NCI-H1694 treated with DMSO at 0.1 percent for 48 hours (cell line): ENCODE measurements at regions not wholly inside any gene's neighbourhood (a gene's known extent, or its start where the extent isn't known, plus 50 kb on each side); places are given as distances from the start of the nearest gene placed in this dataset.

ENCODE experiments used
- DNase-seq: peaks from one replicate; lab custom pipeline; 2025; lab: John Stamatoyannopoulos, UW

GRCh38 chr1:229822026-229822425, 196.0 kb downstream of the URB2 start:
- DNase-seq = no peak

DNA sequence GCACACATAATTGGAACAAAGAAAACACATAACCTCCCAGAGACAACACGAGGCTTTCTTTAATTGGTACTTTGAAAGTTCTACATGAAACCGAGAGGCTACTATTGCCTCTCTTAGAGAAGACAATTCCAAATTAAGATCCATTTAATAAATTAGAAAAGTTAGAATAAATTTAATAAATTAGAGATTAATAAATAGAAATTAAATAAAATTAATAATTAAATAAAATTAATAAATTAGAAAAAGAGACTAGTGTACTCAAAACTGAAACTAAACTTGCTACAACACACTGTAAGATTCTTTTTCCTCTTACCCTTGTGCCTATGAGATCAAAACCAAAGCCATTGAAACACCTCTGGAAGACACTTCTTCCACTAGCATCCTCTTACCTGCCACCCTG, 199.0 kb downstream of the URB2 start:
- DNase-seq = no peak

- no peak for DNase-seq
Observed at GRCh38 chr1:229828461-229828860, 202.4 kb downstream of the URB2 start.

DNA sequence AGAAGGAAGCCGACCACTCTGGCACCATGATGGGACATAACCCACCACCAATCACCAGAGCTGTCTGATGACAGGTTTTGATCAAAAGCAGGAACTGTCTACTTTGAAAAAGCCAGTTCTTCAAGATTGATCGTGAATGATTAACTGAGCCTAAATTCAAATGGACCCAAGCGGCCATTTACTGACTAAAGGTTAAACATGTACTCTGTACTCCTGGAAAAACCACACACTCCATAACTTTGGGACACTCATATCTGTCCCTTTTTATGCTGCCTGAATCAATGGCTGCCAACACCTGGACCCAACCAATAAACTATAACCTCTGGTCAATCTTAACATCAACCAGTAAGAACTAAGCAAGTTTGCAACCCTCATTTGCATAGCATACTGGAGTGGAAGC, 206.6 kb downstream of the URB2 start:
- DNase-seq = no peak

DNA sequence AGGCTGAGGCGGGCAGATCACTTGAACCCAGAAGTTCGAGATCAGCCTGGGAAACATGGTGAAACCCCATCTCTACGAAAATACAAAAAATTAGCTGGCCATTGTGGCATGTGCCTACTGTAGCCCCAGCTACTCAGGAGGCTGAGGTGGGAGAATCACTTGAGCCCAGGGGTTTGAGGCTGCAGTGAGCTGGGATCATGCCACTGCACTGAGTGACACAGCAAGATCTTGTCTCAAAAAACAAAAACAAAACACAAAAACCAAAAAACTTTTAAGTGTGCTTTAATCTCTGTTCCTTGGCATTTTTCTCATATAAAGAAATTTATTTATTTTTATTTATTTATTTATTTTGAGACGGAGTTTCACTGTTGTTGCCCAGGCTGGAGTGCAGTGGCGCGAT, 208.2 kb downstream of the URB2 start:
- no peak for DNase-seq

GRCh38 chr1:229835226-229835625, 209.2 kb downstream of the URB2 start:
- no peak for DNase-seq

DNA sequence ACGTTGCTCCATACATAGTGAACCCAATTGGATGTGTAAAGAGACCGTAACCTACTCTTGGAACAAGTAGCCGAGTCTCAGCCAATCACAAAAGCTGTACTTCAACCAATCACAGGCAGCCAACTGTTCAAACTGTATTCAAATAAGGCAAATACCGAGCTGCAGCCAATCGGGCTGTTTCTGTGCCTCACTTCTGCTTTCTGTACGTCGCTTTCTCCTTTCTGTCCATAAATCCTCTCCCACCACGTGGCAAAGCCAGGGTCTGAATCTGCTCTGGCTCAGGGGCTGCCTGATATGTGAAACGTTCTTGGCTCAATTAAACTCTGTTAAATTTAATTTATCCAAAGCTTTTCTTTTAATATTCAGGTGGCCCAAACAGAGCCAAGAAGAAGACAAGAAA, 210.3 kb downstream of the URB2 start:
- DNase-seq = no peak

DNA sequence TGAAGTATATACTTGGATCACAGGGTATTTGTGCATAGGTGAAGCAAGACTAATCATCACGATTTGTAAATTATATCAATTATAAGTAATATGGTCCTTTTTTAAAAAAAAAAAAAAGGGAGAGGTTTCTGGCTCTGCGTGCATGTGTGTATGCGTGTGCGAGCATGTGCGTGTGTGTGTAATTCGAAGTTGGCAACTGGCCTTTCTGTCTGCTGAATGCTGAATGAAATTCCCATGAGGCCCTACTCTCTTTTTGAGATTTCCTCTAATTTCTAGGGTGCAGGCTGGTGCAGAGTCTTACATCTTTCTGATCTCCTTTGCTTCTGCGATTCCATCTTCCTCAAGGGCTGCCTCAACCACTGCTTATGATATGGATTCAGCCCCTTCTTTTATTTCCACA, 212.2 kb downstream of the URB2 start:
- no peak for DNase-seq

GRCh38 chr1:229839800-229840199, 213.8 kb downstream of the URB2 start:
- DNase-seq = no peak

- no peak for DNase-seq
Observed at GRCh38 chr1:229841230-229841629, 215.2 kb downstream of the URB2 start.

DNA sequence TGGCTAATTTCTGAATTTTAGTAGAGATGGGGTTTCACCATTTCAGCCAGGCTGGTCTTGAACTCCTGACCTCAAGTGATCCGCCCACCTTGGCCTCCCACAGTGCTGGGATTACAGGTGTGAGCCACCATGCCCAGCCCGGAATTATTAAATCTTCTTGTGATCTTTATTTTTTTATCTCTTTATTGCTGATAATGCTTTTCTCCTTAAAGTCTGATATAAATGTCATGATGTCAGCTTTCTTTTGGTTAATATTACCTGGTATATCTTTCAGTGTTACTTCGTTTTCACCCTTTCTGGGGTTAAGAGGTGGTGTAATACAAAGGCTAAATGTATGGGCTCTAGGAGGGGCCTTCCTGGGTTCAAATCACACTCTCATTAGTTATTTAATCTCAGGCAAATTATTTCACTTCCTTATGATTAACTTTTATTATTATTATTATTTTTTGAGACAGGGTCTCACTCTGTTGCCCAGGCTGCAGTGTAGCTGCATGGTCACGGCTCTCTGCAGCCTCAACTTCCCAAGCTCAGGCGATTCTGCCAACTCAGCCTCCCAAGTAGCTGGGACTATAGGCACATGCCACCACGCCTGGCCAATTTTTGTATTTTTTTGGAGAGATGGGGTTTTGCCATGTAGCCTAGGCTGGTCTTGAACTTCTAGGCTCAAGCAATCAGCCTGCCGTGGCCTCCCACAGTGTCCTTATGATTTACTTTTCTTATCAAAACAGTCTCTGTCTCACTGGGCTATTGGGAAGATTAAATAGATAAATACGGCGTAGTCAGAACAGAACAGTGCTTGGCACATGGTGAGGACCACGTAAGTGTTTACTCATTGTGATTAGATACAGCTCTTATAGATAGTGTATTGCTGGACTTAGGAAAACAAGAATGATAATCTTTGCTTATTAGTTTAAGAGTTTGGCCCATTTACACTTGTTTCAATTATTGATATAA, 216.5 kb downstream of the URB2 start:
- DNase-seq = no peak

GRCh38 chr1:229843627-229844238, 217.7 kb downstream of the URB2 start:
- DNase-seq = no peak

DNA sequence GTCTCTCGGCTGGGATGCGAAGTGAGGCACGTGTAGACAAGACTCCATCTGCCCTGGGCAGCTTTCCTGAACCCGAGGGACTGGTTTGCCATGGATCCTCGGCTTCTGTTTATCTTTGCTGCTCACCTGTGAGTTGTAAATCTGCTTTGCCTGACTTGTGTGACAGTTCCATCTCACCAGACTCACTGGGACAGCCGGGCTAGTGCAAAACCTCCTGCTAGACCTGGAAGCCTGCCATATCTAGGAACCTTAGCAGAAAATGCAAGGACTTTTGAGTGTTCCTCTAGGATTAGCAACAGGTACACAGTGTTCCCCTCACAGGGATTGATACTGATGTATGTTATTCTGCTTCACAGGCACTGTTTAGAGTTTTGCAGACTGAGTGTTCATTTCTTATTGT, 218.6 kb downstream of the URB2 start:
- DNase-seq = no peak

- DNase-seq = no peak
Observed at GRCh38 chr1:229845410-229846138, 219.5 kb downstream of the URB2 start.

- DNase-seq = no peak
Observed at GRCh38 chr1:229846351-229846750, 220.3 kb downstream of the URB2 start.

DNA sequence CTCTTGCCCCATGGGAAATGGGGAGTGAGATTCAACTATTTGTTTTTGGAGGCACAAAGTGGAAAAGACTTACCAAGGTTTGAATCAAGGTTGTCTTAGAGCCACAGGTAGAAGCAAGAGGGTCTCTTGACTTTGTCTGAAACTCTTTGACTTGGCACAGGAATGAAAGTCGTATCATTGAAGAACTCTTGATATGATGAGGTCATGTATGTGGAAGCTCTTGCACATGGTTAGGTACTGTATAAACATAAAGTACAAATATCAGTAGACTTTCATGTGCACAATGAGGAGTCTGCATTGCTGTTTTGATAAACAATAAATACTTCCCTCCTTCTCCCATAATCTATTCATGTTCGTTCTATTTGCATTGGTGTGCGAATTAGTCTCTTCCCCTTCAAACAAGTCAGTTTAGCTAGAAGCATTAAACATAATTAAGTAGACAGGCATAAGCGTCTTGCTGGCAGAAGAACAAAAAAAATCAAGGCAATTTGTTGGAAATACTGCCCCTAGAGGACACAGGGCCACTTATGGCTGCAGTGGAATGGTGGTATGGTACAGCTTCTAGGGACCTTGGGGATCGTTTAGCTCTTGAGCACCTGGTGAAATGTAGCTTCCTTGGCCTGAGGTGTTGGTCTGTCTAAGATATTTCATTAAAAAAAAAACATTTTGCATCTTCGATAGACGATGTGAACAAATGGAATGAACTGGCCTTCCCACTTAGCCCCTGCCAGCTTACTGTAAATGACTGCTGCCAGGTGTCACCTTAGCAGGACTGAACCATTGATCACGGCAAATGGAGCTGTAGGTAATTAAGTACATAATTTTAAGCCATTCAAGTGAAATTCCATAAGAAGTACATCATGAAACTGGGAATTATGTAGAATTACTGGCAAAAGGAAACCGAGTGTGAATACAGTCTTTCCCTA, 218.0 kb upstream of the GALNT2 start:
- peak; percentile 41 for DNase-seq

- no peak for DNase-seq
Observed at GRCh38 chr1:229851511-229851910, 215.5 kb upstream of the GALNT2 start.

GRCh38 chr1:229853751-229854150, 213.3 kb upstream of the GALNT2 start:
- DNase-seq = no peak

GRCh38 chr1:229854620-229855019, 212.4 kb upstream of the GALNT2 start:
- DNase-seq = no peak

DNA sequence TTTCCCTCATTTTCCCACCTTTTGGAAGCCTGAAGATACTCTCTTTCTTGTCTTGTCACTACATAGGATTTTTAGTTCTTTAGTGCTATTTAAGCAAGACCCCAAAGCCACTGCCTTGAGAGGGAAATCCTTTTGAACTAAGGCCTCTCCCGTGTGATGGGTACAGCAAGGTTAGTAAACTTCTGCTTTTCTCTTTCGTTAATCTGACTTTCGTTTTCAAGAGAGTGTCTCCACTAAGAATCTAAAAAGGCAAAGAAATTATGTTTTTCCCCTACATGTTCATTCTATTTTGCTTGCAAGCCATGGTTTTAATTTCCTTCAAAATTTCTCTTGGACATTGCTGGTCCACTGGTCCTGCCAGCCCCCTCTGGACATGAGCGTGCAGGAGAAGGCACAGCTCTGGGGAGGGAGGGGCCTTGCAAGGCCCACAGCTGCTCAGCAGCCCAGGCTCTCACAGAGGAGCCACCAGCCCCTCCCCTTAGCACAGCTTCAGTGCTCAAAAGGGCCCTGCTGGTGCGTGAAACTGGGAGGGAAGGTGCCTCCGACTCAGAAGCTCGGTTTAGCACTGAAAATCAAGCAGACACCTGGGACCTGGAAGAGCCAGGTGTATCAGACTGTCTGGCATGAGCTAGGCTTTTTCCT, 210.9 kb upstream of the GALNT2 start:
- DNase-seq = no peak

GRCh38 chr1:229857585-229857984, 209.5 kb upstream of the GALNT2 start:
- DNase-seq = no peak
